Effector memory CD4-positive, alpha-beta T cell (primary cell): ENCODE measurements at regions not wholly inside any gene's neighbourhood (a gene's known extent, or its start where the extent isn't known, plus 50 kb on each side); places are given as distances from the start of the nearest gene placed in this dataset.

Experiments
- DNase-seq, 3 donors: peaks; one replicate each; pipeline ENCODE4 v3.0.0-alpha.2; 2020
- H3K27ac ChIP-seq: 2 replicates; pipeline ENCODE4 v1.7.0; 2013; ENCODE audit warnings: mild to moderate bottlenecking, low read length, moderate library complexity; ENCODE audit not compliant: insufficient read depth, poor library complexity, severe bottlenecking
- H3K27me3 ChIP-seq: replicated peaks from 2 replicates; pipeline ENCODE4 v1.7.0; 2013; ENCODE audit warnings: mild to moderate bottlenecking, low read length; ENCODE audit not compliant: insufficient read depth, control insufficient read depth, poor library complexity, severe bottlenecking
- H3K36me3 ChIP-seq: 2 replicates; pipeline ENCODE4 v1.7.0; 2013; ENCODE audit warnings: mild to moderate bottlenecking, low read length, moderate library complexity; ENCODE audit not compliant: control insufficient read depth, insufficient read depth
- H3K4me1 ChIP-seq: 2 replicates; pipeline ENCODE4 v1.7.0; 2013; ENCODE audit warnings: low read length, mild to moderate bottlenecking; ENCODE audit not compliant: control insufficient read depth, insufficient read depth, poor library complexity, severe bottlenecking
- H3K4me3 ChIP-seq: 2 replicates; pipeline ENCODE4 v1.7.0; 2013; ENCODE audit warnings: low read length, low read depth, mild to moderate bottlenecking; ENCODE audit not compliant: insufficient read depth, poor library complexity, severe bottlenecking
- H3K9me3 ChIP-seq: 2 replicates; pipeline ENCODE4 v1.7.0; 2013; ENCODE audit warnings: mild to moderate bottlenecking, low read length, moderate library complexity; ENCODE audit not compliant: control insufficient read depth

DNA sequence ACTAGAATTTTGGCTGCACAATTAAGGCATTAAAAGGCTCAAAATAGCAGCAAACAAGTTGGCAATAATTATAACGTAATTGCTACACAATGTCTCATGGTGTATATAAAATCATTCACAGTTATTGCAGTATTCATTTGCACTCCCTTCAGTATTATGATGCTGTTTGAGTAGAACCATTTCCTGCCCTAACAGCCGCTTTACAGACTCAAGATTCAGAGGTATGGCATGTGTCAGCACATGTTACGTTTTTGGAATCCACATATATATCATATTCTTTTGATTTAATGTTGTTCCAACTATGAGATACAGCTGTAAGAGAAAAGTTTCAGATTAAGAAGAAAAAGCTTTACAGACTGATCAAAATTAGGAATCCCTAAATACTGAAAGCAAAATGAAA is 56.3 kb upstream of the NCKAP5 start:
- no peak for DNase-seq
- Histone ChIP-seq H3K27ac (no peak overlapping the region), H3K36me3 (no peaks in the 10 kb centered on the region), H3K27me3 (no peaks in the 10 kb centered on the region), H3K9me3 (no peaks in the 10 kb centered on the region), H3K4me1 (no peaks in the 10 kb centered on the region), H3K4me3 (no peak overlapping the region)

DNA sequence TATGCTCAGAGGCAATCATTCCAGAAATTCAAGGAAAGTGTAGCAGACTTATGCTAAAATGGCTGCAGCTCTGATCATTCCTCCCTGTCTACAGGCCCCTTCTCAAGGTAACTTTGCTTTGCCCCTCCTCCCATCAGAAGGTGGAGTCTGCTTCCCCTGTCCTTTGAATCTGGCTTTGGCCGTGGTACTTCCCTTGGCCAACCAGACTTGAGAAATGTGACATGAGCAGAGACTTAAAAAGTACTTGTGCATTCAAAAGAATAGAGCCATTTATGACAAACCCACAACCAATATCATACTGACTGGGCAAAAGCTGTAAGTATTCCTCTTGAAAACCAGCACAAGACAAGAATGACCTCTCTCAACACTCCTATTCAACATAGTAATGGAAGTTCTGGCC is 59.5 kb upstream of the NCKAP5 start:
- Histone ChIP-seq H3K4me3 (no peak overlapping the region), H3K27ac (no peak overlapping the region), H3K4me1 (no peaks in the 10 kb centered on the region), H3K36me3 (no peaks in the 10 kb centered on the region), H3K9me3 (no peaks in the 10 kb centered on the region), H3K27me3 (no peaks in the 10 kb centered on the region)
- no peak for DNase-seq

DNA sequence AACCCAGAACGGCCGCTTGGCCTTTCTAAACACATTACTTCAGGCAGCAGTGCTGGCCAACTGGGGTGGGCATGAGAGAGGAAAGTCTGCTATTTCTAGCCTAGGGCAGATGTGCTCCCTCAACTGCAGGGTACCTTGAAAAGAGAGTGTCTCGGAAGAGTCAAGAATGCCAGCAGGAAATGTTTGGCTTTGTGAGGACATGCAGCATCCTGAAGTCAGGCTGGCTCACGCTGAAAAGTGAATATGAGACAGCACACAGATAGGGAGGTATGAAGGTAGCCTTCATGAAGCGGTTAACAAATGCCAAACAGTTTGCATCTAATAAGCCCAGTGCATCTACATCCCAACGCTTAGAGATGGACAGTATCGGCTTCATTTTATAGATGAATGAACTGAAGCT is 65.0 kb upstream of the NCKAP5 start:
- Histone ChIP-seq H3K4me1 (no peaks in the 10 kb centered on the region), H3K36me3 (no peaks in the 10 kb centered on the region), H3K27ac (no peak overlapping the region), H3K27me3 (no peaks in the 10 kb centered on the region), H3K4me3 (no peak overlapping the region), H3K9me3 (no peaks in the 10 kb centered on the region)
- no peak for DNase-seq

DNA sequence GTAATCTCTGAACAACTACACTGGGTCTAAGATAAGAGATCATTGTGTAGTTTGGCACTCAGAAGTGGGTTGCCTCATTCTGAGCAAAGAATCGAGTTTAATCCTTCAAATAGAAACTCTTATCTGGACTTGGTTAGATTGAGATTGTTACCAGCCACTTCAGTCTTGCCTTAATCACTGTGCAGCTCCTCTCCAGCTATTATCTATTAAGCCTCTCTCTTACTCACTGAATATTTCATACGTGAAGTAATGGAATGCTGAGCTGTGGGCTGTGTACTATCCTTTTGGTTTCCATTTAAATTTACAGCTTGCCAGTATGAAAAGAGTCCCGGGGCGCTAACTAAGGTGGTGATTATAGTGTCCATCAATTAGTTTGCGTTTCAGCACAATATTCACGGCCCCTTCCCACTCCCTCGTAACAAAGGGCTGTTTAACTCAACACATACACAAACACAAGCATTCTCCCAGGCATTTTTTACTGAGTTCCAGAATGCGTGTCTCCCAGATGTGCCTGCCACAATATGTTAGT is 65.7 kb upstream of the NCKAP5 start:
- Histone ChIP-seq H3K9me3 (no peaks in the 10 kb centered on the region), H3K27me3 (no peaks in the 10 kb centered on the region), H3K27ac (no peak overlapping the region), H3K4me1 (no peaks in the 10 kb centered on the region), H3K36me3 (no peaks in the 10 kb centered on the region), H3K4me3 (no peak overlapping the region)
- DNase-seq: no peak

DNA sequence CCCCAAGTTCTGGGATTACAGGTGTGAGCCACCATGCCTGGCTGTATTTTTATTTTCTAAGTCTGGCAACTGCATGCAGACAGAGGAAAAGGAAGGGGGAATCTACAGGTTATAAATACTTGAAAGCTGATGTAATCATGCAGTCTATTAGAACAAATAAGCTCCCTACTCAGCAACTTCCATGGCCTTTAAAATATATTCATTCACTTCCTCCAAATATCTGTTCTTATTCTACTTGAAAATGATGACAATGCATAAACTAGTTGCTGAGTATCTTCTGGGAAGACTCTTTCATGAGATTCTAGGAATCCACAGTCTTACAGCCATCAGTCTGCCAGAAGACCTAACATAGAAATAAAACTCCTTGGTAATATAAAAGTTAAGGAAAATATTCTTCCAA is 66.9 kb upstream of the NCKAP5 start:
- DNase-seq: no peak
- no peaks in the 10 kb centered on the region for H3K4me1 ChIP-seq

DNA sequence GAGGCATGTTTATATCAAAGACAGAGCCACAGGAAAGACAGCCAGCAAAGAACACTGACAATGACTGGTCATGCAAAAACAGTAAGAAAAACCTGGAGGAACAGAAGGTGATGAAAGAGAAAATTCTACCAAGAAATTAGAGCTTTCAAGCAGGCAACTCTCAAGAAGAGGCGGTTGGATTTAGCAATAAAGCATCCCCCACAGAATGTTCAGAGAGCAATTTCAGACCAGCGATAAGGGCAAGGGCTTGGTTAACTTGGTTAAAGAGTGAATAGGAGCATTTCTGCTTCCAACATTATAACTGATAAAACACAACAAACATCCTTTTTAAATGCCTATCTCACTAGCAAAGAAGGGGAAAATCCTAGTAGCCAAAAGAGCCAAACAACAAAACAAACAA is 68.0 kb upstream of the NCKAP5 start:
- no peaks in the 10 kb centered on the region for H3K9me3 ChIP-seq
- H3K4me3 ChIP-seq: no peak overlapping the region
- no peak for DNase-seq
- no peaks in the 10 kb centered on the region for H3K4me1 ChIP-seq
- no peaks in the 10 kb centered on the region for H3K27me3 ChIP-seq
- no peak overlapping the region for H3K27ac ChIP-seq
- H3K36me3 ChIP-seq: no peaks in the 10 kb centered on the region

More for the DNA sequence above, 66.9 kb upstream of the NCKAP5 start:
- H3K27ac ChIP-seq: no peak overlapping the region
- H3K4me3 ChIP-seq: no peak overlapping the region
- H3K27me3 ChIP-seq: no peaks in the 10 kb centered on the region
- no peaks in the 10 kb centered on the region for H3K9me3 ChIP-seq
- no peaks in the 10 kb centered on the region for H3K36me3 ChIP-seq

DNA sequence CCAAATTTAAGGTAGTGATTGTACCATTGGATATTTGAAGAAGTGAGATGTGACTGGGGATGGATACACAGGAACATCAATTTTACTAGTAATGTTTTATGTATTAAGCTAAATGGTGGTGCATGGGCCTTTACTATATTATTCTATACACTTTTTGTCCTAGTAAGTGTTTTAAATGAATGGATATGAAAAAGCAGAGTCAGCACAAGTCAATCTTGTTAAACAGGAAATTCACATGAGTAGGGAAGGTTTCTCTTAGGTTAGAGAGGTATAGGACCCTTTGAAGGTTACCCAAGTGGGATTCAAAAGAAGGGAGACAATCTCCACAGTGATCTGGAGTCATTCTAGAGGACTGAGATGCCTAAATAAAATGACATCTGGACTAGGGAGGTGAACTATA is 71.8 kb upstream of the NCKAP5 start:
- H3K9me3 ChIP-seq: no peaks in the 10 kb centered on the region
- DNase-seq: no peak
- no peaks in the 10 kb centered on the region for H3K4me1 ChIP-seq
- H3K4me3 ChIP-seq: no peak overlapping the region
- H3K27ac ChIP-seq: no peak overlapping the region
- no peaks in the 10 kb centered on the region for H3K27me3 ChIP-seq
- H3K36me3 ChIP-seq: no peaks in the 10 kb centered on the region

DNA sequence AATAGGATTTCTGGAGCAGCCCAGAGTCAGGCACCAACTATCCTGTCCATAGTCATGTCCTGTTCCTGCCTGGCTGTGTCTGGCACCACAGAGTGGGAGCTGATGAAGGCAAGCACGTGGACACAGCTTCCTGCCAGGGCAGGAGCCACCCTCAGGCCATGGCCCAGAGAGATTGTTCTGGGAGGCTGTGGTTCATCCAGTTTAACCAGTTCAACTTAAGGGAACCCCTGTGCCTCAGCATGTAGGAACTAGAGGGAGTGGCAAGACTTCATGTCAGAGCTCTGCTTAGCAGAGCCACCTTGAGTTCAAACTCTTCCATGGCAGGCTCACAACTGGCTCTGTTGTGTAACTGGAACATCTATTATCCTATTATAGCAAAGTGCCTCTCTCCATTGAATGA is 73.2 kb upstream of the NCKAP5 start:
- DNase-seq: no peak
- Histone ChIP-seq H3K27me3 (no peaks in the 10 kb centered on the region), H3K36me3 (no peaks in the 10 kb centered on the region), H3K4me3 (no peak overlapping the region), H3K9me3 (no peaks in the 10 kb centered on the region), H3K27ac (no peak overlapping the region), H3K4me1 (no peaks in the 10 kb centered on the region)

DNA sequence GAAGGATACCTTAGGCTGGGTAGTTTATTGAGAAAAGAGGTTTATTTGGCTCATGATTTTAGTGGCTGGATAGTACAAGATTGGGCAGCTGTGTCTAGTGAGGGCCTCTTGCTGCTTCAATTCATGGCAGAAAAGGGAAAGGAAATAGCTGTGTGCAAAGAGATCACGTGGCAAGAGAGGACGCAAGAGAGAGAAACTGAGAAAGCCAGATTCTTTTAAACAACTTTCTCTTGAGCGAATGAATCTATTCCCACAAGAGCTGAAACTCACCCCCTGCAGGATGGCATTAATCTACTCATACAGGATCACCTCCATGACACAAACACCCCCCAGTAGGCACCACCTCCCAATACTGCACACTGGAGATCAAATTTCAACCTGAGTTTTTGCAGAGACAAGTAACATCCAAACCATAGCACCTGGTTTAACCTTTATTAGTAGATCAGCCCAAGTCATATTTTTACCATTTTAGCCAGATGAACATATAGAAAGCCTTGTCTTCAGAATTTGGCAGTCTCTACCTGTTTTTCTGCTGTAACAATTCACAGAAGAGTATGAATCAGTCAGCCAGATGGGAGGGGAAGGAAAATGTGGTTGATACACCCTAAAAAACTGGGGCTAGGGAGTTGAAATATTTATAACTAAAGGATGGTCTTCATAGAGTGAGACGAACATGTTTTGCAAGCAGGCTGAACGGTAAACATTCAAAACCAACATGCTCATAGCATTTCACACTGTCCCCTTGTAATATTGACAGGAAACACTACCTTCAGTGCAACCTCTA is 73.9 kb upstream of the NCKAP5 start:
- H3K9me3 ChIP-seq: no peaks in the 10 kb centered on the region

DNA sequence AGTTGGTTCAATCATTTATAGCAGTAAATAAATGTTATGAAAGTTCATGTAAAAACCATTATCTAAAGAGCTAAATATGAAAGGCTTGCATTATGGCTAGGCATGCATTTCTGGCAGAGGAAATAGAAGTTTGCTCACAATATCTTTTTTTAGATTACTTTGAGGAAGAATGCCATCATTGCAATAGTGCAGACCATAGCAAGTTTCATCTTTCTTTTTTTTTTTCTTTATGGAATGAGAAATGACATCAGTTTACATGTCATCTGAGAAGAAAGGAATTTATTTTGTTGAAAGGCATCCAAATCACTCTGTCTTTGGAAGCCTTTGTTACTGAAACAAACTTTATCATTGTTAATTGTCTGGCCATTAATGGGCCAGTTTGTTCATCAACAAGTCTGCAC is 74.5 kb upstream of the NCKAP5 start:
- no peak for DNase-seq
- Histone ChIP-seq H3K9me3 (no peaks in the 10 kb centered on the region), H3K27me3 (no peaks in the 10 kb centered on the region), H3K36me3 (no peaks in the 10 kb centered on the region), H3K27ac (no peak overlapping the region), H3K4me3 (no peak overlapping the region), H3K4me1 (no peaks in the 10 kb centered on the region)

More for the DNA sequence above, 73.9 kb upstream of the NCKAP5 start:
- H3K27me3 ChIP-seq: no peaks in the 10 kb centered on the region
- no peak for DNase-seq
- no peak overlapping the region for H3K27ac ChIP-seq
- no peak overlapping the region for H3K4me3 ChIP-seq
- no peaks in the 10 kb centered on the region for H3K4me1 ChIP-seq
- no peaks in the 10 kb centered on the region for H3K36me3 ChIP-seq
